DMS114 treated with DMSO at 0.1 percent for 48 hours (cell line): ENCODE measurements at regions not wholly inside any gene's neighbourhood (a gene's known extent, or its start where the extent isn't known, plus 50 kb on each side); places are given as distances from the start of the nearest gene placed in this dataset.

Experiments
- DNase-seq: peaks from one replicate; lab custom pipeline; 2025; ENCODE audit not compliant: unreplicated experiment; lab: John Stamatoyannopoulos, UW

DNA sequence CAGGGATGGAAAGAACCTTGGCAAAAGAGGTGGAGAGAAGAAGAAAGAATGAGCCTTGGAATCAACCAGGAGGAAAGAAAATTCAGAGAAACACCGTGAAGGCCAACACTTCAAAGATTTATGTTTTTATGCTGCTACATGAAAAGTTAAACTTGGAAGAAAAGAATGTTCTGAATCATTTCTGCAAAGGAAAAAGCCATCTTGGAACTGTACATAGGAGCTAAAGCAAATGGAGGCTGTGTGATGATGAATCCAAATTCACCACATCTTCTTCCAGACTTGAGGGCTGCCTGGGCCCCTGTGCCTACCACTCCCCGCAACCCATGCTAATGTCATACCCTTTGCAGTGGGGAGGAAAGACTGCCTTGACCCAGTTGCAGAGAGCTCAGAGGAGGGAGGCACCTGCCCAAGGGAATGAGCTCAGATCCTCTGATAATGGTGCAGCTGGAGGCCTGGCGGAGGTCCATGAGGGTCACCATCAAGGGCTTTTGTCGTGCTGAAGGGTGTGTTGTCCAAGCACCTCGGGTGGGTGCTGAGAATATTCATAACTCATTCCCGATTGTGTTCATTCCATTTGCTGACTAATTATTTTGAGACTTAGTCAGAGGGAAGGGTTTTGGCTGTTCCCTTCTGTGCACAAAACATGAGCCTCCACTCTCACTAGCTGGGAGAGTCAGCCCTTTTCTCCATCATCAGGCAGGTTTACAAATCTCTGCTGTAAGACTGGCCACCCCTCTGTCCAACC is 245.8 kb upstream of the JAG1 start:
- DNase-seq, result no peak

DNA sequence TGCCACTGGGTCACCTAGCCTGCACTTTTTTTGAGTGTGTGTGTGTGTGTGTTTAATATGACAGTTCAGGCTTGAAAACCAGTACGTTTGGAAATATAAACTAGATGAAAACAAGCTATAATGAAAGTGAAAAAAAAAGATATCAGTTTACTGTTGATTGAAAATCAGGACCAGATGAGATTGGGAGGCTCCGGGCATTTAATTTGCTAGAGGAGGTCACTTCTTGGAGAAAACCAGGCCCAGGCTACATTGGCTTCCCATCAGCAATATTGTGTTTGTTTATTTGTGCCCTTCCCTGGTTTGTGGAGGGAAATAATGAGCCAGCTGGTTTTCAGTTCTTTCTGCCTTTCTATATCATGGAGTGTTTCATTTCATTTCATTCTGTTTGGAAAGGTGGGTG is 246.6 kb upstream of the JAG1 start:
- DNase-seq, result no peak

DNA sequence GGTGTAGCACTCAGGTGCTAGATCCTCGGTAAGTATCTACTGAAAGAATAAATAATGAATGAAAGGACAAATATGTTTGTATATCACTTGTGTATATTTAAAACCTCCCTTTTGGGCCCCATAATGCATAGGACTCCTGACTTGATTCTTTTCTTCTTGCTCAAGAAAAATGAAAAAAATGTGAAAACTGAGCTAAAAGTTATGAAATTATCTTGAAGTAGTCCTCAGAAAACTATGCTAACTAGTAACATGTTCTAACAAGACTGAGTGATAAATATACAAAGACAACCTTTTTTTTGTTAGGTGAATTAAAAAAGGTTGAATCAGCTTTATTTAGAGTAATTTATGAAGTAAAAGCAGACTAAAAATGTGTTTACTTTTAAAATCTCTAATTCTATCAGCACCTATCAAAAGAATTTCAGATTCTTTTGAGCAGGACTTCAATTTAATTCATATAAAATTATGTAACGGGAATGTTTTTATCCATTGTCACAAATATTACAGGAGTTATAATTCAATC is 247.8 kb upstream of the JAG1 start:
- no peak for DNase-seq

DNA sequence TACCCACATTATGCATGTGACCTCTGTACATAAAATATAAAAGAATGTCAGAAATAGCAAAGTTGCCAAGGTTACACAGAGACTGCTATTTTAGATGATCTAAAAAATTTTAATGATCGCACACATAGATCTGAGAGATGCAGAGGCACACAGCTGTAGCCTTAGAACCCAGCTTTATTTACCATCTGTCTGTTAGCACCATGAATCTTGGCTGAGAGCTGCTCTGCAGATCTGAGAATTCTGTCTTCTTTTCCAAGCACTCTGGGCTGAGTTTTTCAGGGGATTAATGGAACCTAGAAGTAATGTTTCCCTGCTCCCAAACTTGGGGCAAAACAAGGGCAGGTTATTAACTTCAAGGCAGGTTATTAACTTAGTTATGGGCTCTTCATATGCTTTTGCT is 248.7 kb upstream of the JAG1 start:
- no peak for DNase-seq

DNA sequence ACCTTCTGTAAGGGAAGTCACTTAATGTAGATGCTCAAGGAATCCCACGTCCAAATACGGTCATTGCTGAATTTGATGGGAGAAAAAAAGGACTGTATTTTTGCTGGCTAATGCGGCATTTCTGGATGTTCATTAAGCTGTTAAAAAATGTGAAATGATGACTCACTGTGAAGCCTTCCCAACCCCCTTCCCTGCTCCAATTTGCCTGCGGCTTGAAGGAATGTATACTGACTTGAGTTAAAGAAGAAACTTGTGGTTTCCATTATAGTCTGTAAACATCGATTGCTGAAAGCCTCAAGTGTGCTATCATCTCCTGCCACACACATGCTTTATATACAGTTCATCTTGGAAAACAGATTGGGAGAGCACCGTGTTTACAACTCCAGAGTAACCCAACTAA is 249.1 kb upstream of the JAG1 start:
- no peak for DNase-seq

DNA sequence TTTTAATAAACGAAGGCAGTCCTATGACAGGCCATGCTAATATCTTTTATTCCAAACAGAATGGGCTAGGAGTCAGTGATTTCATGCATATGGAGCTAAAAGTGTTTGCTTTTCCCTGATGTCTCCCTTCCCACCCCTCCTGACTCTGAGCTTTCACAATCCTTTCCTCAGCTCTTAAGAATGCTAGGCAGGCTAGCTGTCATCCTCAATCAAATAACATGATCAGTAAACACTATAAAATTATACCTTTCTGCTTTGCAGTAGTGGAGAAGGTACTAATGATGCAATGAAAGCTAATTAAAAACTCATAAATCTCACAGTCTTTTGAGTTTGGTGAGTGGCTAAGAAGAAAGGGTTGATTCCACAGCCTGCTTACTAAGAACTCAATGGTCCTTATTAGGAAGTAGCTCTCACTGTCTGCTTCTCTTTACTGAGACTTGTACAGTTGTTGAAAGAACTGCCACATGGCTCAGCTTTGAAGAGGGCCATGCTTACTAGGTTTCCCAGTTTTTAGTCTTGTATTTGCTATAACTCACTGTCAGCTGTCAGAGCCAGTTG is 250.9 kb upstream of the JAG1 start:
- no peak for DNase-seq

DNA sequence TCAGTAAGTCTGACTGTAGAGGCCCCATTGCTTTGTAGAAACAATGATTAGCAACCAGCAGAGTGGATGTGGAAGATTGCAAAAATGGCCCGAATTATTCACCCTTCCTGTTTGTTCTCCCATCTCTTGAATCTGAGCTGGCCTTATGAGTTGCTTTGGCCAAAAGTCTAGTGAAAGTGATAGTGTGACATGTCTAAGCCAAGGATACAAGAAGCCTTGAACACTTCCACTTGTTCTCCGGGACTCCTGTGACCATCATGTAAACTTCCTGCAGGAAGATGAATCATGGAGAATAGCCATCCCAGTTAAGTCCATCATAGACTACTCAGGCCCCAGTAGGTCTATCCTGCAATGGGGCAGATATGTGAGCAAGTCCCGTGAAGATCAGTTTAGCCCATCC is 252.0 kb upstream of the JAG1 start:
- DNase-seq, result no peak

DNA sequence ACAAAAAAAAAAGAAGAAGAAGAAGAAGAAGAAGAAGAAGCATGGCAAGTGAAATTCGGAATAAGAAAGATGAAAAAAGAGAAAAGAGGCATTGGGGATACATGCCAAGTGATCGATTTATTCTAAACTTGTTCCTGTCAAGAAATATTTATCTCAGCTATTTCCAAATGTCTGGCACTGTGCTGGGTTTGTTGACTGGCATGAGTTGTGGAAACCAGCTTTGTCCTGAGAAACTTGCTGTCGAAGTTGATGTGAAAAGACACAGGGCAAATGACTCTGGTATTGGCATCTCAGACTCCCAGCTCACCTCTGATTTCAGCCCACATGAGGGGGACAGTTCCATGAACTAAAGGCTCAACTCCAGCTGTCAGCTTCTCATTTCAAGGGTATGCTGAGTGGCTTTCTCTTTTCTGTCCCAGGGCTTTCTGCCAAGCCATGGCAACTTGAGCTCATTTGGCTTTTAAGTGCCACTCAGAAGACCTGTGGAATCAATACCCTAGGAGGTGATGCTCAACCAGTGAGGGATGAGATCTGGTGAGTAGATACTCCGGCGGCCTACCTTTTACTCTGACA is 253.3 kb upstream of the JAG1 start:
- DNase-seq, result no peak

DNA sequence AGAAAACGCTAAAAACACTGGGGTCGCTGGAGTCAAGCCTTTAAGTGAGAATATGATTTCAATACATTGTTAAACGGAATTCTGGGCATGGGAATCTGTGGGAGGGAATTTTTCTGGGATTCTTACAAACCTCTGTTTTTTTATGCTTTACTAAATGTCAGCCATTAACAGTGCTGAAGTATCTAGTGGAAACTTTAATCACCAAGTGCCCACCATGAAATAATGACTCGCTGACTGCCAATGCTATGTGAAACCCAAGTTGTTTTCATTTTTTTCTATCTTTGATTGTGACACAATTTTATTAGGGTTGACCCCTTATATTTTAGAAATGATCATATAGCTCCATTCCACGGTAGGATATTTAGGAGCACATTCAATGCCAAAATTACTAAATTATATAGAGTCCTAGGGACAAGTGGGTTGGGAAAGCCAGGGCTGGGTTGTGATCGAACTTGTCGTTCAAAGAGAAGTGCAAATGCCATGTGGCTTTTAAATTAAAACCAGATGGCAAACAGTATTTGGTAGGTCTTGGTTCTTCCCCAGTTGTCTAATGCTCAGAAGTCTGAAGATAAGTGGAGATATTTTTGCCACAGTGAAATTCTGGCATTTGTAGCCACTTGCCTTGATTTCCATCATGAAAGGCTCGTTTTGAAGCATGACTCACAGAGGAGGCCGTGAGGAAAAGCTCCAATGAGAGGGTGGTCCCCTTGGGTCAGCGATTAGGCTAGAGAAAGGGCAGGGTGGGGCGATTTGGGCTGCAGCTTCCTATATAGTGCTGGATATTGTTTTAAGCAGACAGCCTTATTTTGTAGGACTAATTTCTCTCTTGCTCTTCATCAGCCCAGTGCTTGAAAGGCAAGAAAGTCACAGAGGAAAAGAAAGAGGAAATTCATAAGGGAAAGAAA is 254.4 kb upstream of the JAG1 start:
- no peak for DNase-seq

DNA sequence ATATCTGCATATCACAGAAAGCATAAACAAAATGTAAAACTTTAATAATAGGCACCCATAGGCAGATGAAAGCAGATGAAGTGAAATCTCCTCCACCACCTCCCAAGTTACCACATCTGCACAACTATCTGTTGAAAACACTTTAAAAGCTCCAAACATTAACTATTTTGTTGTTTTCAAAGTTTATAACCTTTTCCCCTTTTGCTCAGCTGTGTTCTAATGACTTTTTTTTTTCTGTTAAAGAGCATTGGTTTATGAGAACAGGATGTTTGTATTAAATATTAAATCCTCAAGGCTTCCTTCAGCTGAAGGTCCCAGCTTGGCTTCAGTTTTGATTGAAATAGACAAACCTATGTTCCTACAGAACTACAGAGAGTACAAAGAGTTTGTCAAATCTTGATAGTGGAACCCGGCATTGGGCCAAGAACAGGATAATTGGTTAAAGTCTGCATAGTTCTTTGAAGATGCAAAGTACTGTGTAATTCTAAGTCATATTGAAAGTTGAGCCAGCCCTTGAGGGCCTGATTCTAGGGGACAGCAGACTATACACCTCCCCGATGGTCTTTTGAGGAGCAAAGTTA is 255.1 kb upstream of the JAG1 start:
- no peak for DNase-seq

DNA sequence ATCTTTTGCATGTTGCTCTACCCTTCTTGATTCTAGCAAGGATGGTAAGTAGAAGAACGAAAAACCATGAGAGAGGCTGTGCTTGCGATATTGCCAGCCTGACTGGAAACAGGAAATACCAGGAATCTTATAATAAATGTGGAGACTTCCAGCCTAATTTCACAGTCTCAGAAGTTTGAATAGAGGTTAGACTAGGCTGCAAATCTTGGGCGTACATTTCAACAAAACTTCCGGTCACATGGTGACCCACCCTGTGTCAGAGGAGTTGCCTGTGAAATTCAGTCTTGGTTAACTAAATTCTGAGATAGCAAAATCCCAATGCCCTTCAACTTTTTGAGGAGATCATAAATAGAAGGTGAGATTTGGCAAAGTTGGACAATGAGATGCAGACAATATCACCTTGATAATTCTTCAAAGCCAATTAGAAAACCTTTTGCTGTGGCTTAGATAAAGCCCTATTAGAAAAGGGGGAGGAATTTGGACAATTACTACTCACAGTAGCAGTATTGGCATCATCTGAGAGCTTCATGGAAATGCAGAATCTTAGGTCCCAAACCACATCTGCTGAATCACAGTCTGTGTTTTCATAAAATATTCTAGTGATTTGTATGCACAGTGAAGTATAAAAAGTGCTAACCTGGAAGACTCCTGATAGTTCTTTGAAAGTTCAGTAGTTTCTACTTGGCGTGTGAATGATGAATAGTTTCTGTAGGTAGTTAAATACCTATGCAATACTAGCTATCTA is 262.0 kb upstream of the JAG1 start:
- DNase-seq, result no peak

DNA sequence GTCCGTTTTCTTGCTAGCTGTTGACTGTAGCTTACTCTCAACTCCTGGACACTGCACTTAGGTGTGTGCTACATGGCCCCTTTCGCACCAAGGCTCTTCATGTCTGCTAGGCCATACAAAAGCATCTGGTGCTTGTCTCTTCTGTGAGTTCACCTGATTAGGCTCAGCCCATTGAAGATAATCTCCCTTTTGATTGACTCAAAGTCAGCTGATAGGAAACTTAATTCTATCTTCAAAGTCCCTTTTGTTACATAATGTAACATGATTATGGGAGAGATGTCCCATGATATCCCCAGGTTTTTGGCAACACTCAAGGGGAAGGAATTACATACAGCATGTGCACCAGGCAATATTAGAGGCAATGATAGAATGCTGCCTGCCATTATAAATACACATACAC is 263.0 kb upstream of the JAG1 start:
- DNase-seq, result no peak

DNA sequence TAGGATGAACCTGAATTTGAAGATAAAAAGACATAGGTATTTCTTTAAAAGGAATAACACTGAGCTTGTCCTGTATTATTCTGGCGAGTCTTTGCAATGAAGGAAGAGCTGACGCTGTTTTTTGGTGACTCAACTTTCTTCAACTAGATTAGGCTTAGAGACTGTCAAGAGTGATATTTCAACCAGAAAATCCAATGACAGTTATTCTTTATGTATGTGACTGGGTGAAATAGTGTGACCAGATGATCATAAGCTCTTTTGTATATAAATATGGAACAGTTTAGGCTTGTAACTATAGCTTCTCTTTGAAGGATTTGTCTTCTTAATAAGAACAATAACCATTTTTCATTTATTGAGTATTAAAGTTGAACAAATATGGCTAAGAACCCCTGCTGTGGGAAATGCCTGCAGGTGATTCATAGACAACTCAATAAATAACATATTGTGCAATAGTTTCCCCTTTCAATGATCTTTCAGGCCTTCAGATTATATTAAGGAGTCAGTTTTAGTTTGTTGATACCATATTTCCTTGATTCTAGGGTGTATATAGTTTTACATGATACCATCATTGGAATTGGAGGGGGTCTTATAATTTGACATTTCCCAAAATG is 265.6 kb upstream of the JAG1 start:
- DNase-seq, result no peak

DNA sequence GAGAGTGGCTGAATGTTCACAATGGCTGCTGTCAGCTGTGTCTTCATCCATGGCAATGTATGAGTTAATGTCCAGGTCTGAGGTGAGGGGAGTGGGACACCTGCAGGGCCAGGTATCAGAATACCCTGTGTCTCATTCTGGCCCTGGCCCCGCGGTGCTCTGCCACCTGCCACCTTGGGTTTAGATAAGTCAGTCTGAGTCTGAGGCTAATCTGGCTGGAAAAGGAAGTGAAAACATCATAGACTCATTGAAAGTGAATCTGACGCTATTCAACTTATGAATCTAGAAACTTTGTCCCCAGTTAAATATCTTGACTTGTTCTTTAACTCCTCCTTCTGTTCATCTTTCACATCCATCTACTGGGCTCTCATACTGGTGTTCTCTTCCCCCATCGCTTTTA is 267.1 kb upstream of the JAG1 start:
- no peak for DNase-seq

DNA sequence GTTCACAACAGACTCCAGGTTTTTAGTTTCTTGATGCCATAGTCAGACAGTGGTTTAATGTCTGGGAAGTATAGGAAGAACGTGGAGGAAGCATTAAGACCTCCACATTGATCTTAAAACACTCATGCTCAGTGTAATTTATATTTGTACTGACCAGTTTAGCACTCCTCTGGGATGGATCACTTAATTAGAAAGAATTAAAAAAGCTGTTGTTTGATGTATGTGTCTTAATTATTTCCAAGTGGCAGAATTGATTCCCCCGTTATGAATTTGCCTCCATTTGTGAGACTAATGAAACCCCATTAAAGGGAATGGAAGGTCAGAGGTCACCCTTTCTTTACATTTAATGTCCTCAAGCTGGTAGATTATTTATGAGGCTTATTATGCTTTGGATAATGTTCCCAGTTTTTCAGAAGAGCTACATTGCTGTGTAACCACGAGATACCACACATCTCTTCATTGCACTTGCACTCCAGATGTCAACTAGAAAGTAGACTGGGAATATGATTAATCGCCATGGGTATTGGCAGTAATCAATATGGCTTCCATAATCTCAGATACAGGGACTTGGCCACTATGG is 270.0 kb upstream of the JAG1 start:
- DNase-seq, result no peak

DNA sequence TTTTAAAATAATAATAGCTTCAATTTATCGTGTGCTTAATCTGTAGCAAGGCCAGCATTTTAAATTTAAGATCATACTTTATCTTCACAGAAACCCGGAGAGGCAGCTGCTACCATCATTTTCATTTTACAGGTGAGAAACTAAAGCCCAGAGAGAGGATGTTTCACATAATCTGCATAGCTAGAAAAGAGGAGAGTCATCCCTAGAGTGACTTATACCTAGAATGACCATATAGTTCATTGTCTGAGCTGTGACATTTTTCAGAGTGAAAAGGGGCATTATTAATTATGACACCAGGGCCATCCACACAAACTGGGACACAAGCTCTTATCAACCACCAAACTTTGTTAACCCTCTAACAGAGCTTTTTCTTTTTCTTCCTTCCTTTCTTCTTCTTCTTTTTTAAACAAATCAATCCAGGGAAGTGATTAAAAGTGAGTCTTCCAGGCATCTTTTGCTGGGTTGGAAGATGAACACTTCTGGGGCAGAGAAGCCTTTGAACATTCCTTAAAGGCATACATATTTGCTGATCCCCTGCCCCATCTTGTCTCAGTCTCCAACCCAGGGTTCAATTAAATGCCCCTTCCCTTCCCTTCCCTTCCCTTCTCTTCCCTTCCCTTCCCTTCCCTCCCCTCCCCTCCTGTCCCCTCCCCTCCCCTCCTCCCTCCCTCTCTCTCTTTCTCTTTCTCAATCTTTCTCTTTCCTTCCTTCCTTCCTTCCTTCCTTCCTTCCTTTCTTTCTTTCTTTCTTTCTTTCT is 272.5 kb upstream of the JAG1 start:
- no peak for DNase-seq

DNA sequence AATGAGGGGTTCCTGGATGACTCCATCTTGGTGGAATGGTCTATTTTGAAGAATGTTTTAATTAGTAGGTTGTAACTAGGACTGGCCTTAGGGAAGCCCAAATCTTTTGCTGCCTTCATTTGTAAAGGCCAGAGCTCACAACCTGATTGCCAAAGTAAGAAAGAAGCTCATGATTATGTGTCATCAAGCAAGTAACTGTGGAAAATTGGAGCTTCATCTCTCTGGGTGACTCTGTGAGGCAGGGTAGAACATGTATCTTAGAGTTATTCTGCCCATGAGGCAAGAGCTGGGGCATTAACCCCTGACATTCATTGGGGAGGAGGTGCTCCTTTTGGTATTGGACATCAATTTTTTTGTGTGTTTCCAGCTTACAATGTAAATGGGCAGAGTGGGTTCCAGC is 273.9 kb upstream of the JAG1 start:
- no peak for DNase-seq

DNA sequence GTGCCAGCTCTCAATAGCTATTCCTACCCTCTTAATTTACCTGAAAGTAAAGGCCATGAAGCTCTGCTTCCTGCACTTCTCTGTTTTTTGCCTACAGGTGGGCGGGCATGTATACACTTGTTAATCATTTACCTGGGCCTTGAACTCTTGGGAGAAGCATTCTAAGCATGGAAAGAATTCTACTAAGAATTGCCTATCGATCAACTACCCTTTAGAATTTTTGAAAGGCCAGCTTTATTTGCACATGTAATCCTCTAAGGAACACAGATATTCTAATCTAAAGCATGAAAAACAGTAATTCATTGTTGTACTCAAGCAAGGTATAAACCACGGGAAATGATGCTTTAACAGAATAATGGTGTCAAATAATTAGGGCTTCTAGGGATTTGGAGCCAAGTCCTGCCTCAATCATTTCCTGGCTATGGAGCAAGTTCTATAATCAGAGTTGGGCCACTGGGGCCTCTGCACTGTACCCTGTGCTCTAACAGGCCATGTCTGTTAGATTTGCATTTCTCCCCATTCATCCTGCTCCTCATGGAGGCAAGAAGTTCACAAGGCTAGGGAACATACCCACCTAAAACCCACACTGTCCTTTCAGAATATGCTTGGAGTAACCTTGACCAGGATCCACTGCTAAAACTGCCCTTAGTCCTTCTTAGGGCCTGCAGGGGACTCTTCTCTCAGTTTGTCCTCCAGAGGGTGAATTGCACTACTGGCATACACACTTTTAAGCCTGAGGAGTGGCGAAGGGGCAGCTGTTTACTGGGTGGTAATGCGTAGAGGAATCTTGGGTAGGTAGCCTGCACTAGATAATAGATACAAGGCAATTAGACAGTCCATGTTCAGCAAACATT is 276.4 kb upstream of the JAG1 start:
- DNase-seq, result no peak
